Posterior cingulate gyrus (tissue), 11 donors: ENCODE measurements at regions not wholly inside any gene's neighbourhood (a gene's known extent, or its start where the extent isn't known, plus 50 kb on each side); places are given as distances from the start of the nearest gene placed in this dataset.
"Not testable (repeated sequence)": the region's sequence is repeated elsewhere in the genome, so short reads cannot be mapped to it uniquely, and the experiment has no call there.

Experiments
- DNase-seq, 10 donors: peaks; one replicate each; pipeline versions ENCODE4 v3.0.0 to v3.0.0-alpha.2; 2020 to 2021; ENCODE audit warnings: mixed read lengths in 3 of 10
- intact Hi-C: fragments of 100-400 bp; cut with DNase I; formaldehyde crosslinking; loops from one replicate; pipeline ENCODE4 v1.15.1; 2023

- DNase-seq: no peak
- intact Hi-C loops: no loop called here
Observed at GRCh38 chr7:17075601-17076255, 193.9 kb upstream of the AGR3 start.

GRCh38 chr7:17078298-17078697 is 196.5 kb upstream of the AGR3 start:
- DNase-seq: no peak
- intact Hi-C loops: no loop called here

- DNase-seq: no peak
- intact Hi-C loops: no loop called here
Observed at GRCh38 chr7:17083392-17084165, 201.8 kb upstream of the AGR3 start.

GRCh38 chr7:17084166-17084475 is 202.3 kb upstream of the AGR3 start:
- no peak for DNase-seq
- intact Hi-C loops: no loop called here

GRCh38 chr7:17085186-17085585 is 203.4 kb upstream of the AGR3 start:
- DNase-seq: no peak
- intact Hi-C loops: no loop called here

- intact Hi-C loops: no loop called here
- no peak for DNase-seq
Observed at GRCh38 chr7:17086403-17086802, 204.6 kb upstream of the AGR3 start.

- no peak for DNase-seq
- intact Hi-C loops: no loop called here
Observed at GRCh38 chr7:17090751-17091150, 207.7 kb upstream of the AHR start.

- DNase-seq: no peak
- intact Hi-C loops: no loop called here
Observed at GRCh38 chr7:17093461-17093860, 205.0 kb upstream of the AHR start.

- DNase-seq: peak in 4 of 10 donors; percentile 8 to 62 (median 33)
- intact Hi-C loops: no loop called here
Observed at GRCh38 chr7:17094963-17095574, 203.4 kb upstream of the AHR start.

- intact Hi-C loops: no loop called here
- DNase-seq: peak in 1 of 10 donors; percentile 64
Observed at GRCh38 chr7:17095931-17096330, 202.5 kb upstream of the AHR start.

- intact Hi-C loops: no loop called here
- DNase-seq: no peak
Observed at GRCh38 chr7:17097668-17098297, 200.7 kb upstream of the AHR start.

GRCh38 chr7:17098515-17098914 is 199.9 kb upstream of the AHR start:
- no peak for DNase-seq
- intact Hi-C loops: no loop called here

- no peak for DNase-seq
- intact Hi-C loops: no loop called here
Observed at GRCh38 chr7:17099083-17099973, 199.1 kb upstream of the AHR start.

- DNase-seq, intact Hi-C loops: not testable (repeated sequence)
Observed at GRCh38 chr7:17099974-17100509, 198.4 kb upstream of the AHR start.

GRCh38 chr7:17101207-17101696 is 197.2 kb upstream of the AHR start:
- no peak for DNase-seq
- intact Hi-C loops: no loop called here

- no peak for DNase-seq
- intact Hi-C loops: no loop called here
Observed at GRCh38 chr7:17103170-17103569, 195.3 kb upstream of the AHR start.

- intact Hi-C loops: no loop called here
- DNase-seq: no peak
Observed at GRCh38 chr7:17103984-17104383, 194.5 kb upstream of the AHR start.

- intact Hi-C loops: no loop called here
- no peak for DNase-seq
Observed at GRCh38 chr7:17104419-17104818, 194.0 kb upstream of the AHR start.

GRCh38 chr7:17105701-17106100 is 192.8 kb upstream of the AHR start:
- DNase-seq: no peak
- intact Hi-C loops: no loop called here

GRCh38 chr7:17108049-17108584 is 190.3 kb upstream of the AHR start:
- intact Hi-C loops: no loop called here
- peak in 1 of 10 donors; percentile 43 for DNase-seq
